ENCODE measurements at regions not wholly inside any gene's neighbourhood (a gene's known extent, or its start where the extent isn't known, plus 50 kb on each side); places are given as distances from the start of the nearest gene placed in this dataset.
"Not testable (repeated sequence)": the region's sequence is repeated elsewhere in the genome, so short reads cannot be mapped to it uniquely, and the experiment has no call there.

GRCh38 chr17:63222655-63223054, 223.5 kb downstream of the CYB561 start:
- no peak for DNase-seq
- intact Hi-C loops (cut with DNase I), result no loop called here

DNA sequence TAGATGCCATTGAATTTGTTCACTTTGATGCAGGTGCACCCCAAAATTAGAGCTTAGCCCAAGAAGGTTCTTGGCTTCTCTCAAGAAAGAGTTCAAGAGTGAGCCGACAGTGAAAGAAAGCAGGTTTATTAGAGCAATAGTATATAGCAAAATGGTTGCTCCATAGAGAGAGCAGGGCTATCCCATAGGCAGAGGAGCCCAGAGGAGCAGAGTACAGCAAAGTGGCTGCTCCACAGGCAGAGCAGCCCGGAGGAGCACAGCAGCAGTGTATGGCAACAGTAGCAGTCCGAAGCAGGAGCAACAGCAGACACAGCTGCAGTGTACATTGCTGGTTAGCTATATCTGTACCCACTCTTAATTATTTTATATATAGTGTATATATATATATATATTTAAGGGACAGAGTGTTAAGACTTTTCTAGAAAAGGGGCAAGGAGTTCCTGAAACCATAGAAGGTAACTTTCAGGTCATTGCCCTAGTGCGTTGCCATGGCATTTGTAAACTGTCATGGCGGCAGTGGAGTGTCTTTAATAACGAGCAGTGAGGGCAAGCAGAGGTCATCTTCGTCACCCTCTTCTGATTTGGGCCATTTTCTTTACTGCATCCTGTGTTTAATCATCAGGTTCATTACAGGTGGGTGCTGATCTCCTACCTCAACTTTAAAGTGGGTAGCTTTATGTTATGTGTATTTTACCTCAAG, 222.7 kb downstream of the CYB561 start:
- DNase-seq, result no peak
- intact Hi-C loops (cut with DNase I), result no loop called here

DNA sequence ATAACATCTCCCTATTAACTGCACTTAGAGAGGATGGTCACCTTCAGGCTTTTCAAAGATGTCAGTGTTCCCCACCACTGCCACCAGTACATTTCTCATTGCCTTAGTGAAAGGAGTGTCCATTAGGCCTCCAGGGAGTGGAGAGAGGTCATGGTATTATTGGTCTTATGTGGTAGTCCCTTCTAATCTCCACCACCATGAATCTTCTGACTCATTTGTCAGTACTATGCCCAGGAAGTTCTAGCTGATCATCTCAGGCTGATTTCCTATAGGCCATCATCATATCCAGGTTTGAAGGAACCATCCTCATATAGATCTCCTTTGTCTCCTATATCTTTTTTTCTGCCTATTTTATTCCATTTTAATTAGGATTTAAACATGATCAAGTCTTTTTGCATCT, 221.5 kb downstream of the CYB561 start:
- intact Hi-C loops (cut with DNase I), result no loop called here
- DNase-seq, result no peak

DNA sequence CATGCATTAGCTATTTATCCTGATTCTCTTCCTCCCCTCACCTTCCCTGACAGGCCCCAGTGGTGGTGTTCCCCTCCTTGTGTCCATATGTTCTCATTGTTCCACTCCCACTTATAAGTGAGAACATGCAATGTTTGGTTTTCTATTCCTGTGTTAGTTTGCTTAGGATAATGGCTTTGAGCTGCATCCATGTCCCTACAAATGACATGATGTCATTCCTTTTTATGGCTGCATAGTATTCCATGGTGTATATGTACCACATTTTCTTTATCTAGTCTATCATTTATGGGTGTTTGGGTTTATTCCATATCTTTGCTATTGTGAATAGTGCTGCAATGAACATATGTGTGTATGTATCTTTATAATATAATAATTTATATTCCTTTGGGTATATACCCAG, 219.4 kb downstream of the CYB561 start:
- intact Hi-C loops (cut with DNase I); DNase-seq: not testable (repeated sequence)

- DNase-seq; intact Hi-C loops (cut with DNase I): not testable (repeated sequence)
These were observed 215.0 kb downstream of the CYB561 start for GRCh38 chr17:63231015-63231620.

DNA sequence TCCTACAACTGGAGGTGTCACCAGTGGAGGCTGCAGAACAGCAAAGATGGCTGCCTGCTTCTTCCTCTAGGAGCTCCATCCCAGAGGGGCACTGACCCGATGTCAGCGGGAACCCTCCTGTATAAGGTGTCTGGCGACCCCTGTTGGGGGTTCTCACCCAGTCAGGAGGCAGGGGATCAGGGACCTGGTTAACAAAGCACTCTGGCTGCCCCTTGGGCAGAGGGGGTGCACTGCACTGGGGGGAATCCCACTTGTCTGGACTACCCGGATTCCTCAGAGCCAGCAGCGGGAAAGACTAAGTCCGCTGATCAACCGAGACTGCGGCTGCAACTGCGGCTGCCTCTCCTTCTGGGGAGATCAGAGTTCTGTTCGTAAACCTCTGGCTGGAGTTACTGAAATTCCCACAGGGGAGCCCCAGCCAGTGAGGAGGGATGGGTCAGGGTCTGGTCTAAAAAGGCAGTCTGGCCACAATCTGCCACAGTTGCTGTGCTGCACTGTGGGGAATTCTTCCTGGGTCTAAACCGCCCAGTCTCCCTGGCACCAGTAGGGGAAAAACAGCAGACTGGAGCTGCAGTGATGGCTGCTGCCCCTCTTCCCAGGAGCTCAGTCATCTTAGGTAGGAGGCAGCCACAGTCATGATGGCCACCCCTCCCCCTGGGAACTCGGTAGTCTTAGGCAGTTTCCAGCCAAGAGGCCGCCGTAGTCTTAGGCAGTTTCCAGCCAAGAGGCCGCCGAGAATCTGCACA, 213.4 kb downstream of the CYB561 start:
- no peak for DNase-seq
- intact Hi-C loops (cut with DNase I), result no loop called here

GRCh38 chr17:63240106-63240505, 206.0 kb downstream of the CYB561 start:
- DNase-seq, result no peak
- intact Hi-C loops (cut with DNase I), result no loop called here

GRCh38 chr17:63246344-63246743, 199.8 kb downstream of the CYB561 start:
- intact Hi-C loops (cut with DNase I), result no loop called here

GRCh38 chr17:63247706-63248105, 198.4 kb downstream of the CYB561 start:
- DNase-seq, result no peak

More at GRCh38 chr17:63246344-63246743, 199.8 kb downstream of the CYB561 start:
- DNase-seq, result no peak

DNA sequence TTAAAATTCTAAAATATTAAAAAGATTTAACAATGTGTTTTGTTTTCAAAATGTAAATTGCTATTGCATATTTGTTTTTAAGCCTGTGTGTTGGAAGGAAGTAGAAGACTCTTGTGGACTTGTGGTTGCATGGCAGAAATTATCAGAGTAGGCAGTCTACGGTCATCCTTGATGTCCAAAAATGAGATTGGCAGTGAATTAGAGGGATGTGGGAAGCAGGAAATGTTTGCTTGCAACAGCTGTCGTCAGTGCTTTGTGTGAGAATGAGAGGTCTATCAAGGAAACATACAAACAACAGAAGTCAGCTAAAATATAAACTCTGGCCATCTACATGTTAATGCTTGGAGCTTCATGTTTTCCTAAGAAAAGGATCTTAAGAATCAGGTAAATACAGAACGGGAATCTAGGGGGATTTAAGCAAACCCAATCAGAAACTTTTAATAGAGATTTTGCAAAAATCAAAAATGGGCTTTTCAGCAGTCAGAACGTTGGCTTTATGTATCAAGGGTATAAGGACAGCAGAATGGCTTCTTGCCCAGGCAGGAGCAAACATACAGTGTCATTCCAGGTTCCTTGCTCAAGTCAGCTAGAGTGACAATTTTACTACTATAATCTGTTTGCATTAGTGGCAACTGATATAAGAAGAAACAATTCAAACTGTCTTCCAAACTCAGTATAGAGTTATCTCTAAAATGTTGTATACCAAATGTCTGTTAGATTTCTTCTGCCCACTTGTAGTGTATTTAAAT, 196.7 kb downstream of the CYB561 start:
- no peak for DNase-seq
- intact Hi-C loops (cut with DNase I), result no loop called here

More at GRCh38 chr17:63247706-63248105, 198.4 kb downstream of the CYB561 start:
- intact Hi-C loops (cut with DNase I), result no loop called here

DNA sequence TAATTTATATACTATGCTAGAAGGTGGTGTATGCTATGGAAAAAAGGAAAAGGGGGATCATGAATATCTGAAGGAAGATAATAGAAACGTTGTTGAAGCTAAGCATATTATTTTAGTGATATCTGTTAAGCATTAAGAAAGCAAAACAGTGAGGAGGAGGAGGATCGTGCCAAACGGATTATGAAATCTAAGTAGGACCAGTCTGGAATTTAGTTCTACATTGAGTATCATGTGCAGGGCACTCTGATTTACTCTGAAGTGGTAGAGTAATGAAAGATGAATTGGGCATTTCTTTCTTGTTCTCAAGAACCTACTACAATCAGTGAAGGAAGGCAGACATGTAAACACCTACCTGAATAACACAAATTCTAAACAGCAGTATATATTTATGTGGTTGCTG, 195.3 kb downstream of the CYB561 start:
- intact Hi-C loops (cut with DNase I), result no loop called here

DNA sequence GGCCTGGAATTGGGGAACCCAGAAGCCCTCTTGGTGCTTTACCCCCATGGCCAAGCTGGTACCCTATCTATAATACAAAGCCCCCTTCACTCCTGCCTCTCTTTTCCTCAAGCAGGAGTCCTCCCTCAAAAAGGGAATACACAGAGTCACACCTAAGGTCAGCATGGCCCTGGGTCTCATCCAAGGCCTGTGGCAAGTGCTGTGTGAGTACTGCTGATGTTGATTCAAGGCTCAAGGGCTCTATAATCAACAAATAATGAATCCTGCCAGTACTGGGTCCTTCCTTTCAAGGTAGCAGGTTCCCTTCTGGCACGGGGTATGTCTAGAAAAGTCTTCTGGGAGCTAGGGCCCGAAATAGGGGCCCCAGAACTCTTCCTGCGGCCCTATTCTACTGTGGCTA, 187.3 kb downstream of the CYB561 start:
- no peak for DNase-seq
- intact Hi-C loops (cut with DNase I), result no loop called here

More for the DNA sequence above, 195.3 kb downstream of the CYB561 start:
- no peak for DNase-seq

GRCh38 chr17:63262751-63263476, 183.2 kb downstream of the CYB561 start:
- intact Hi-C loops (cut with DNase I), result no loop called here
- DNase-seq, result no peak

GRCh38 chr17:63265526-63265925, 180.6 kb downstream of the CYB561 start:
- DNase-seq, result no peak
- intact Hi-C loops (cut with DNase I), result no loop called here

DNA sequence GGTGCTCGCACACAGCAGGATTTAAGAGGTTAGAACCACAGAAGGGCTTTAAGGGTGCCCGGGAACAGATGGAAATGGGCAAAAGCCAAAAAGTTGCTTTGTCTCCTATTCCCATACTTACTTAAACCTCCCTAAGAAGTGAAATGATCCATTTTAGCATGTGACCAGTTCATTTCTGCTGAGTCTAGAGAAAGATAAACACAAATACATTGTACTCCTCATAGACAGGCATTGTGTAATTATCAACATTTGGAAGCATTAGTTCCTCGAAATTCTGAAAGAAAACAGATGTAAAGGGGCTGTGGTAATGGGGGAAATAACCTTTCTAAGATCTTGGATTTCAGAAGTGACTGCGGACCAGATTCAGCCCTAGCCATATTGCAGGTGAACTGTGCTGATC, 178.3 kb downstream of the CYB561 start:
- DNase-seq, result no peak
- intact Hi-C loops (cut with DNase I), result no loop called here

- intact Hi-C loops (cut with DNase I), result no loop called here
- DNase-seq, result no peak
These were observed 177.3 kb downstream of the CYB561 start for GRCh38 chr17:63268827-63269226.

DNA sequence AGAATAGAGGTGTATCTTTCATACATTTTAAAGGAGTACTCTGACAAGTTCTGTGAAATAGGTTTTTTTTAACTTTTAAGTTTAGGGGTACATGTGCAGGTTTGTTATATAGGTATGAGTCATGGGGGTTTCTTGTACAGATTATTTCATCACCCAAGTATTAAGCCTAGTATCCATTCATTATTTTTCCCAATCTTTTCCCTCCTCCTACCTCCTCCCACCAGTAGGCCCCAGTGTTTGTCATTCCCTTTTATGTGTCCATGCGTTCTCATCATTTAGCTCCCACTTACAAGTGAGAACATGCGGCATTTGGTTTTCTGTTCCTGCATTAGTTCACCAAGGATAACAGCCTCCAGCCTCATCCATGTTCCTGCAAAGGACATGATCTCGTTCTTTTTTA, 175.5 kb downstream of the CYB561 start:
- intact Hi-C loops (cut with DNase I), result no loop called here
- DNase-seq, result no peak

DNA sequence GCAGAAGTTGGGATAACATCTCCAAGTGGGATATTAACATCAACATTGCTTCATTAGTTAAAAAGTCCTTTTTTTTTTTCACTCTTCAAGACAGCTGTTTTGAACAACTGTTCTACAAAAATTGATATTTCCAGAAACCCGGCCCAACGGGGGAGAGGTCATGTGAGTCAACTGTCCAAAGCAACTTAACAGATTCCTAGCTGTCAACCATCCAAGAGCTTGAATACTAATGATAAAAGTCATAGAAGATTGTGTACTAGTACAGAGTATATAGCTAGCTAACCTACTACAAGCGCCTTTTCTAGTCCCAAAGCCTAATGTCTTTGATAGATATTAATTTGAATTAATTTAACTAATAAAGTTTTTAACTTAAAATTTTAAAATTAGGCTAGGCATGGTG, 172.0 kb downstream of the CYB561 start:
- intact Hi-C loops (cut with DNase I), result no loop called here

More for the DNA sequence above, 172.0 kb downstream of the CYB561 start:
- no peak for DNase-seq

Data from head of caudate nucleus (tissue), 42 donors.